Neural progenitor cell (in vitro differentiated cells): ENCODE measurements at regions not wholly inside any gene's neighbourhood (a gene's known extent, or its start where the extent isn't known, plus 50 kb on each side); places are given as distances from the start of the nearest gene placed in this dataset.

Experiments
- DNase-seq: peaks from one replicate; pipeline ENCODE4 v3.0.0-alpha.2; 2016; ENCODE audit warnings: low spot score
- H2AFZ ChIP-seq: fragments of 200-600 bp; sonication (generic); replicated peaks from 2 replicates; pipeline ENCODE4 v1.6.1; 2016; ENCODE audit warnings: antibody characterized with exemption
- H3F3A ChIP-seq: fragments of 200-600 bp; sonication (generic); 2 replicates; pipeline ENCODE4 v1.6.1; 2016; ENCODE audit warnings: antibody characterized with exemption, low read depth
- H3K27ac ChIP-seq: fragments of 200-600 bp; sonication (generic); 2 replicates; pipeline ENCODE4 v1.5.1; 2016; ENCODE audit warnings: mild to moderate bottlenecking
- H3K27me3 ChIP-seq: fragments of 200-600 bp; sonication (generic); 2 replicates; pipeline ENCODE4 v1.6.1; 2016; ENCODE audit warnings: mild to moderate bottlenecking, moderate library complexity
- H3K36me3 ChIP-seq: fragments of 200-600 bp; sonication (generic); 2 replicates; pipeline ENCODE4 v1.5.1; 2016
- H3K4me1 ChIP-seq: fragments of 200-600 bp; sonication (generic); 2 replicates; pipeline ENCODE4 v1.6.1; 2016; ENCODE audit warnings: mixed run types
- H3K4me2 ChIP-seq: fragments of 200-600 bp; sonication (generic); 2 replicates; pipeline ENCODE4 v1.6.1; 2016
- H3K4me3 ChIP-seq: fragments of 200-600 bp; sonication (generic); 2 replicates; pipeline ENCODE4 v1.5.1; 2016
- H3K79me2 ChIP-seq: fragments of 200-600 bp; sonication (generic); 2 replicates; pipeline ENCODE4 v1.6.1; 2016; ENCODE audit warnings: low read depth
- H3K9ac ChIP-seq: fragments of 200-600 bp; sonication (generic); 2 replicates; pipeline ENCODE4 v1.6.1; 2016
- H3K9me3 ChIP-seq: fragments of 200-600 bp; sonication (generic); 2 replicates; pipeline ENCODE4 v1.5.1; 2016; ENCODE audit warnings: low read depth
- H4K20me1 ChIP-seq: fragments of 200-600 bp; sonication (generic); 2 replicates; pipeline ENCODE4 v1.6.1; 2016; ENCODE audit warnings: low read depth
- H3K27ac Mint-ChIP-seq: 3 replicates; pipeline ENCODE4 v1.8.0; 2021; ENCODE audit warnings: mixed read lengths
- H3K27me3 Mint-ChIP-seq: 2 replicates; pipeline ENCODE4 v1.8.0; 2022; ENCODE audit warnings: low read depth, mild to moderate bottlenecking, inconsistent platforms, moderate library complexity, mixed read lengths; ENCODE audit not compliant: insufficient read depth
- H3K36me3 Mint-ChIP-seq: 3 replicates; pipeline ENCODE4 v1.8.0; 2021; ENCODE audit warnings: mixed read lengths
- H3K4me1 Mint-ChIP-seq: 3 replicates; pipeline ENCODE4 v1.8.0; 2021; ENCODE audit warnings: mixed read lengths
- H3K4me3 Mint-ChIP-seq: 3 replicates; pipeline ENCODE4 v1.8.0; 2021; ENCODE audit warnings: mild to moderate bottlenecking, moderate library complexity, mixed read lengths
- H3K9me3 Mint-ChIP-seq: 3 replicates; pipeline ENCODE4 v1.8.0; 2020; ENCODE audit warnings: mixed read lengths
- CTCF ChIP-seq: fragments of 200-600 bp; sonication (generic); IDR thresholded peaks from 2 replicates; pipeline ENCODE4 v1.5.1; 2017; ENCODE audit warnings: antibody characterized with exemption, mild to moderate bottlenecking
- EZH2 ChIP-seq: fragments of 200-600 bp; sonication (generic); IDR thresholded peaks from 2 replicates; pipeline ENCODE4 v1.6.1; 2017; ENCODE audit warnings: antibody characterized with exemption, mild to moderate bottlenecking, moderate library complexity
- EZH2phosphoT487 ChIP-seq: fragments of 200-600 bp; sonication (generic); IDR thresholded peaks from 2 replicates; pipeline ENCODE4 v1.6.1; 2017; ENCODE audit warnings: antibody characterized with exemption

GRCh38 chr12:46493150-46493833, 120.7 kb upstream of the SLC38A2 start:
- no peak for DNase-seq
- Histone ChIP-seq H3K27ac (no peak overlapping the region), H3K4me1 (peaks cover 8% of the 10 kb centered on the region), H3F3A (no peaks in the 10 kb centered on the region), H3K4me2 (no peak overlapping the region), H3K79me2 (no peaks in the 10 kb centered on the region), H3K4me3 (no peak overlapping the region), H4K20me1 (no peaks in the 10 kb centered on the region), H3K9me3 (no peaks in the 10 kb centered on the region), H3K9ac (no peak overlapping the region), H3K27me3 (no peaks in the 10 kb centered on the region), H3K36me3 (no peaks in the 10 kb centered on the region), H2AFZ (no peak overlapping the region)
- Mint-ChIP-seq H3K27me3 (no peaks in the 10 kb centered on the region), H3K27ac (no peak overlapping the region), H3K36me3 (no peaks in the 10 kb centered on the region), H3K9me3 (no peaks in the 10 kb centered on the region), H3K4me3 (no peak overlapping the region), H3K4me1 (peaks cover 5% of the 10 kb centered on the region)
- TF ChIP-seq EZH2phosphoT487 (no peak), CTCF (no peak), EZH2 (no peak)

- no peak for DNase-seq
- H3K36me3 ChIP-seq, result no peaks in the 10 kb centered on the region
- H3K4me2 ChIP-seq, result no peak overlapping the region
- H3K4me3 ChIP-seq, result no peak overlapping the region
- no peaks in the 10 kb centered on the region for H3K79me2 ChIP-seq
- H3K27ac Mint-ChIP-seq, result no peak overlapping the region
- H3K9ac ChIP-seq, result no peak overlapping the region
- no peak overlapping the region for H2AFZ ChIP-seq
- H3K36me3 Mint-ChIP-seq, result no peaks in the 10 kb centered on the region
- no peak overlapping the region for H3K4me3 Mint-ChIP-seq
- H3K9me3 ChIP-seq, result no peaks in the 10 kb centered on the region
- H3K27me3 Mint-ChIP-seq, result no peaks in the 10 kb centered on the region
- no peaks in the 10 kb centered on the region for H3K9me3 Mint-ChIP-seq
- no peak overlapping the region for H3K27ac ChIP-seq
- no peaks in the 10 kb centered on the region for H3K27me3 ChIP-seq
- H3K4me1 ChIP-seq, result peaks cover 8% of the 10 kb centered on the region
- no peaks in the 10 kb centered on the region for H4K20me1 ChIP-seq
- no peaks in the 10 kb centered on the region for H3F3A ChIP-seq
- TF ChIP-seq EZH2phosphoT487 (no peak), EZH2 (no peak), CTCF (no peak)
- peaks cover 5% of the 10 kb centered on the region for H3K4me1 Mint-ChIP-seq
These were observed 120.0 kb upstream of the SLC38A2 start for GRCh38 chr12:46492471-46493085.

GRCh38 chr12:46491548-46491947, 119.0 kb upstream of the SLC38A2 start:
- Histone ChIP-seq H3K79me2 (no peaks in the 10 kb centered on the region), H3F3A (no peaks in the 10 kb centered on the region), H2AFZ (no peak overlapping the region), H3K9me3 (no peaks in the 10 kb centered on the region), H3K4me3 (no peak overlapping the region), H3K27me3 (no peaks in the 10 kb centered on the region), H3K4me2 (no peak overlapping the region), H3K9ac (no peak overlapping the region), H4K20me1 (no peaks in the 10 kb centered on the region), H3K36me3 (no peaks in the 10 kb centered on the region), H3K27ac (no peak overlapping the region), H3K4me1 (peaks cover 8% of the 10 kb centered on the region)
- H3K4me1 Mint-ChIP-seq, result peaks cover 5% of the 10 kb centered on the region
- TF ChIP-seq EZH2phosphoT487 (no peak), CTCF (no peak), EZH2 (no peak)
- H3K36me3 Mint-ChIP-seq, result no peaks in the 10 kb centered on the region
- no peak overlapping the region for H3K27ac Mint-ChIP-seq
- no peaks in the 10 kb centered on the region for H3K9me3 Mint-ChIP-seq
- H3K27me3 Mint-ChIP-seq, result no peaks in the 10 kb centered on the region
- no peak for DNase-seq
- no peak overlapping the region for H3K4me3 Mint-ChIP-seq
